Thoracic aorta (tissue), 2 donors: ENCODE measurements at regions not wholly inside any gene's neighbourhood (a gene's known extent, or its start where the extent isn't known, plus 50 kb on each side); places are given as distances from the start of the nearest gene placed in this dataset.

Experiments used
- ATAC-seq: fragments of 150-250 bp; one replicate; pipeline ENCODE4 v1.8.0; 2017; ENCODE audit warnings: low read depth; ENCODE audit not compliant: insufficient number of reproducible peaks, low FRiP score
- DNase-seq: peaks from one replicate; pipeline ENCODE4 v3.0.0-alpha.2; 2020; ENCODE audit warnings: low spot score
- H3K27ac ChIP-seq, 2 donors: fragments of 200-600 bp; sonication (generic); 1 replicate in 1 of 2; 2 replicates in 1 of 2; pipeline ENCODE4 v1.5.1; 2016; ENCODE audit warnings: mild to moderate bottlenecking in 2 of 2, moderate library complexity in 2 of 2
- H3K27me3 ChIP-seq: fragments of 200-600 bp; sonication (generic); replicated peaks from 2 replicates; pipeline ENCODE4 v1.6.0; 2016; ENCODE audit warnings: mild to moderate bottlenecking; ENCODE audit not compliant: insufficient read depth
- H3K36me3 ChIP-seq: fragments of 200-600 bp; sonication (generic); one replicate; pipeline ENCODE4 v1.5.1; 2016
- H3K4me1 ChIP-seq, 2 donors: fragments of 200-600 bp; sonication (generic); 1 replicate in 1 of 2; 2 replicates in 1 of 2; pipeline versions ENCODE4 v1.5.1 to v1.6.0; 2016; ENCODE audit warnings: low read depth in 2 of 2, mild to moderate bottlenecking in 1 of 2; ENCODE audit not compliant: control insufficient read depth in 1 of 2
- H3K4me3 ChIP-seq: fragments of 200-600 bp; sonication (generic); 2 replicates; pipeline ENCODE4 v1.5.1; 2016; ENCODE audit warnings: mild to moderate bottlenecking
- H3K9me3 ChIP-seq: fragments of 200-600 bp; sonication (generic); 2 replicates; pipeline ENCODE4 v1.5.1; 2016
- CTCF ChIP-seq: fragments of 200-600 bp; sonication (generic); IDR thresholded peaks from one replicate; pipeline ENCODE4 v1.5.1; 2019; ENCODE audit warnings: antibody characterized with exemption

GRCh38 chr1:29667951-29668350 is 431.6 kb downstream of the PTPRU start:
- no peaks in the 10 kb centered on the region for H3K27me3 ChIP-seq
- no peak for TF ChIP-seq CTCF
- H3K36me3 ChIP-seq, result no peaks in the 10 kb centered on the region
- no peaks in the 10 kb centered on the region for H3K4me1 ChIP-seq
- ATAC-seq, result no peak
- H3K4me3 ChIP-seq, result no peak overlapping the region
- H3K27ac ChIP-seq, result no peak overlapping the region
- H3K9me3 ChIP-seq, result no peaks in the 10 kb centered on the region
- no peak for DNase-seq

GRCh38 chr1:29664711-29665110 is 428.4 kb downstream of the PTPRU start:
- no peak overlapping the region for H3K27ac ChIP-seq
- H3K4me1 ChIP-seq, result no peaks in the 10 kb centered on the region
- H3K9me3 ChIP-seq, result peaks cover 4% of the 10 kb centered on the region
- ATAC-seq (no peak), DNase-seq (no peak)
- H3K36me3 ChIP-seq, result no peaks in the 10 kb centered on the region
- no peak overlapping the region for H3K4me3 ChIP-seq
- no peak for TF ChIP-seq CTCF
- H3K27me3 ChIP-seq, result no peaks in the 10 kb centered on the region

GRCh38 chr1:29658688-29659087 is 422.4 kb downstream of the PTPRU start:
- DNase-seq, result no peak
- H3K9me3 ChIP-seq, result peaks cover 4% of the 10 kb centered on the region
- no peak for ATAC-seq
- TF ChIP-seq CTCF, result no peak
- no peaks in the 10 kb centered on the region for H3K4me1 ChIP-seq
- no peak overlapping the region for H3K4me3 ChIP-seq
- H3K27me3 ChIP-seq, result no peaks in the 10 kb centered on the region
- no peak overlapping the region for H3K27ac ChIP-seq
- no peaks in the 10 kb centered on the region for H3K36me3 ChIP-seq

GRCh38 chr1:29657816-29658215 is 421.5 kb downstream of the PTPRU start:
- no peaks in the 10 kb centered on the region for H3K27me3 ChIP-seq
- no peak overlapping the region for H3K4me3 ChIP-seq
- H3K9me3 ChIP-seq, result peaks cover 4% of the 10 kb centered on the region
- TF ChIP-seq CTCF, result no peak
- H3K36me3 ChIP-seq, result no peaks in the 10 kb centered on the region
- ATAC-seq, result no peak
- no peak for DNase-seq
- no peaks in the 10 kb centered on the region for H3K4me1 ChIP-seq
- H3K27ac ChIP-seq, result no peak overlapping the region

- ATAC-seq, result no peak
- no peak overlapping the region for H3K4me3 ChIP-seq
- DNase-seq, result no peak
- H3K27ac ChIP-seq, result no peak overlapping the region
- no peaks in the 10 kb centered on the region for H3K27me3 ChIP-seq
- H3K9me3 ChIP-seq, result no peaks in the 10 kb centered on the region
- TF ChIP-seq CTCF, result no peak
- H3K36me3 ChIP-seq, result no peaks in the 10 kb centered on the region
- H3K4me1 ChIP-seq, result no peaks in the 10 kb centered on the region
Observed at GRCh38 chr1:29655945-29656850, 419.9 kb downstream of the PTPRU start.
